ENCODE measurements at regions not wholly inside any gene's neighbourhood (a gene's known extent, or its start where the extent isn't known, plus 50 kb on each side); places are given as distances from the start of the nearest gene placed in this dataset.
"Not testable (repeated sequence)": the region's sequence is repeated elsewhere in the genome, so short reads cannot be mapped to it uniquely, and the experiment has no call there.

- DNase-seq = no peak
These were observed 200.6 kb downstream of the CHIC2 start for GRCh38 chr4:53863736-53864365.

- DNase-seq = no peak
These were observed 201.2 kb downstream of the CHIC2 start for GRCh38 chr4:53863158-53863557.

GRCh38 chr4:53861856-53862610 lies 202.4 kb downstream of the CHIC2 start:
- DNase-seq = no peak

GRCh38 chr4:53859305-53859704 lies 205.1 kb downstream of the CHIC2 start:
- no peak for DNase-seq

- DNase-seq = no peak
These were observed 205.7 kb downstream of the CHIC2 start for GRCh38 chr4:53858744-53859143.

- no peak for DNase-seq
These were observed 208.7 kb downstream of the CHIC2 start for GRCh38 chr4:53855581-53856250.

GRCh38 chr4:53854991-53855568 lies 209.3 kb downstream of the CHIC2 start:
- DNase-seq = no peak

- no peak for DNase-seq
These were observed 212.1 kb downstream of the CHIC2 start for GRCh38 chr4:53852343-53852742.

- DNase-seq = no peak
These were observed 216.4 kb downstream of the CHIC2 start for GRCh38 chr4:53847965-53848364.

- DNase-seq = no peak
These were observed 219.9 kb downstream of the CHIC2 start for GRCh38 chr4:53844551-53844950.

- DNase-seq = no peak
These were observed 220.3 kb downstream of the CHIC2 start for GRCh38 chr4:53844133-53844532.

- no peak for DNase-seq
These were observed 222.7 kb downstream of the CHIC2 start for GRCh38 chr4:53841711-53842110.

GRCh38 chr4:53840643-53841042 lies 223.8 kb downstream of the CHIC2 start:
- DNase-seq = no peak

GRCh38 chr4:53833302-53834003 lies 231.0 kb downstream of the CHIC2 start:
- DNase-seq = not testable (repeated sequence)

GRCh38 chr4:53832549-53832948 lies 231.9 kb downstream of the CHIC2 start:
- no peak for DNase-seq

GRCh38 chr4:53830511-53830910 lies 233.9 kb downstream of the CHIC2 start:
- DNase-seq = no peak

- DNase-seq = no peak
These were observed 230.0 kb upstream of the LNX1 start for GRCh38 chr4:53821179-53821851.

GRCh38 chr4:53818104-53818503 lies 226.8 kb upstream of the LNX1 start:
- DNase-seq = no peak

- DNase-seq = no peak
These were observed 225.3 kb upstream of the LNX1 start for GRCh38 chr4:53816561-53816960.

- no peak for DNase-seq
These were observed 224.0 kb upstream of the LNX1 start for GRCh38 chr4:53815281-53815680.

- no peak for DNase-seq
These were observed 222.7 kb upstream of the LNX1 start for GRCh38 chr4:53813998-53814397.

GRCh38 chr4:53810643-53811042 lies 219.4 kb upstream of the LNX1 start:
- DNase-seq = no peak

- no peak for DNase-seq
These were observed 218.5 kb upstream of the LNX1 start for GRCh38 chr4:53809816-53810215.

Data from NCI-H82 (cell line).